H1 (cell line): ENCODE measurements at regions not wholly inside any gene's neighbourhood (a gene's known extent, or its start where the extent isn't known, plus 50 kb on each side); places are given as distances from the start of the nearest gene placed in this dataset.

Source experiments
- BCL11A ChIP-seq, 2 experiments: IDR thresholded peaks; one replicate each; pipeline ENCODE4 v1.6.1; 2011; ENCODE audit warnings: low read depth in 2 of 2, low read length in 2 of 2, mild to moderate bottlenecking in 2 of 2
- CTCF ChIP-seq, 3 experiments: IDR thresholded peaks; 1 replicate in 2 of 3; 2 replicates in 1 of 3; pipeline versions ENCODE4 v1.5.1 to v1.6.1; 2011; ENCODE audit warnings: low read length in 3 of 3, mild to moderate bottlenecking in 3 of 3, inconsistent platforms in 2 of 3, low read depth in 1 of 3, moderate library complexity in 1 of 3; ENCODE audit not compliant: insufficient read depth in 1 of 3; ENCODE audit errors: control extremely low read depth in 1 of 3
- FOSL1 ChIP-seq: IDR thresholded peaks from 2 replicates; pipeline ENCODE4 v1.6.1; 2011; ENCODE audit warnings: mild to moderate bottlenecking, low read depth, low read length, moderate library complexity; ENCODE audit not compliant: insufficient read depth
- NANOG ChIP-seq: IDR thresholded peaks from 2 replicates; pipeline ENCODE4 v1.6.1; 2011; ENCODE audit warnings: low read length, low read depth, mild to moderate bottlenecking, inconsistent platforms; ENCODE audit not compliant: insufficient read depth, poor library complexity, severe bottlenecking
- NRF1 ChIP-seq: IDR thresholded peaks from 2 replicates; pipeline ENCODE4 v1.6.1; 2011; ENCODE audit warnings: mild to moderate bottlenecking, low read depth, low read length, improper control_type of control experiment
- RFX5 ChIP-seq: IDR thresholded peaks from 2 replicates; pipeline ENCODE4 v1.6.1; 2011; ENCODE audit warnings: low read depth, low read length, improper control_type of control experiment, borderline replicate concordance
- RXRA ChIP-seq: IDR thresholded peaks from 2 replicates; pipeline ENCODE4 v1.6.1; 2011; ENCODE audit warnings: low read depth, mild to moderate bottlenecking, low read length, moderate library complexity; ENCODE audit not compliant: insufficient read depth
- SIX5 ChIP-seq: IDR thresholded peaks from 2 replicates; pipeline ENCODE4 v1.6.1; 2011; ENCODE audit warnings: mild to moderate bottlenecking, low read depth, low read length
- YY1 ChIP-seq: IDR thresholded peaks from 2 replicates; pipeline ENCODE4 v1.6.1; 2011; ENCODE audit warnings: low read depth, mild to moderate bottlenecking, low read length

GRCh38 chr16:77064037-77064436 lies 127.0 kb upstream of the MON1B start (continued):
- no peak for TF ChIP-seq CTCF (IDR thresholded peaks at IDR 0.05; ENCODE audit: control extremely low read depth in 1 of 3, insufficient read depth in 1 of 3, low read depth in 1 of 3, low read length in 3 of 3)
- TF ChIP-seq RFX5, result no peak
- no peak for TF ChIP-seq NRF1
- no peak for TF ChIP-seq BCL11A (IDR thresholded peaks at IDR 0.05; ENCODE audit: low read depth in 2 of 2, low read length in 2 of 2)
- TF ChIP-seq FOSL1, result no peak
- no peak for TF ChIP-seq NANOG
- TF ChIP-seq SIX5, result no peak
- TF ChIP-seq YY1, result no peak
- TF ChIP-seq RXRA, result no peak
